Adipocyte (in vitro differentiated cells): ENCODE measurements at regions not wholly inside any gene's neighbourhood (a gene's known extent, or its start where the extent isn't known, plus 50 kb on each side); places are given as distances from the start of the nearest gene placed in this dataset.

Experiments used
- DNase-seq: peaks from one replicate; pipeline ENCODE4 v3.0.0-alpha.2; 2015; ENCODE audit warnings: low read depth
- H3K27me3 ChIP-seq: replicated peaks from 2 replicates; pipeline ENCODE4 v1.7.0; 2013; ENCODE audit warnings: mild to moderate bottlenecking, low read length, moderate library complexity; ENCODE audit not compliant: control insufficient read depth, insufficient read depth
- H3K36me3 ChIP-seq: 2 replicates; pipeline ENCODE4 v1.7.0; 2013; ENCODE audit warnings: low read length, mild to moderate bottlenecking, moderate library complexity; ENCODE audit not compliant: control insufficient read depth, insufficient read depth, severe bottlenecking
- H3K4me1 ChIP-seq: 2 replicates; pipeline ENCODE4 v1.7.0; 2013; ENCODE audit warnings: mild to moderate bottlenecking, low read length, moderate library complexity; ENCODE audit not compliant: control insufficient read depth, insufficient read depth
- H3K4me3 ChIP-seq: 2 replicates; pipeline ENCODE4 v1.7.0; 2013; ENCODE audit warnings: mild to moderate bottlenecking, low read length, moderate library complexity
- H3K9ac ChIP-seq: 2 replicates; pipeline ENCODE4 v1.7.0; 2013; ENCODE audit warnings: mild to moderate bottlenecking, low read length, moderate library complexity
- H3K9me3 ChIP-seq: 2 replicates; pipeline ENCODE4 v1.7.0; 2013; ENCODE audit warnings: mild to moderate bottlenecking, low read length, moderate library complexity; ENCODE audit not compliant: control insufficient read depth

GRCh38 chr2:12931186-12931844 lies 214.6 kb downstream of the TRIB2 start:
- no peaks in the 10 kb centered on the region for H3K9me3 ChIP-seq
- DNase-seq: peak; percentile 82
- H3K4me1 ChIP-seq: peaks cover 11% of the 10 kb centered on the region
- no peak overlapping the region for H3K9ac ChIP-seq
- no peaks in the 10 kb centered on the region for H3K36me3 ChIP-seq
- no peak overlapping the region for H3K4me3 ChIP-seq
- H3K27me3 ChIP-seq: no peaks in the 10 kb centered on the region

GRCh38 chr2:12932192-12932591 lies 215.5 kb downstream of the TRIB2 start:
- no peaks in the 10 kb centered on the region for H3K36me3 ChIP-seq
- no peak overlapping the region for H3K9ac ChIP-seq
- H3K4me3 ChIP-seq: no peak overlapping the region
- peaks cover 11% of the 10 kb centered on the region for H3K4me1 ChIP-seq
- no peaks in the 10 kb centered on the region for H3K9me3 ChIP-seq
- DNase-seq: no peak
- H3K27me3 ChIP-seq: no peaks in the 10 kb centered on the region

- Histone ChIP-seq H3K4me3 (no peak overlapping the region), H3K9me3 (no peaks in the 10 kb centered on the region), H3K4me1 (no peaks in the 10 kb centered on the region), H3K36me3 (no peaks in the 10 kb centered on the region), H3K9ac (no peak overlapping the region), H3K27me3 (no peaks in the 10 kb centered on the region)
- DNase-seq: no peak
These were observed 217.5 kb downstream of the TRIB2 start for GRCh38 chr2:12934146-12934756.

GRCh38 chr2:12935222-12935621 lies 218.5 kb downstream of the TRIB2 start:
- Histone ChIP-seq H3K9ac (no peak overlapping the region), H3K27me3 (no peaks in the 10 kb centered on the region), H3K36me3 (no peaks in the 10 kb centered on the region), H3K4me3 (no peak overlapping the region), H3K4me1 (no peaks in the 10 kb centered on the region), H3K9me3 (no peaks in the 10 kb centered on the region)
- no peak for DNase-seq

GRCh38 chr2:12935796-12936195 lies 219.1 kb downstream of the TRIB2 start:
- Histone ChIP-seq H3K4me3 (no peak overlapping the region), H3K9me3 (no peaks in the 10 kb centered on the region), H3K36me3 (no peaks in the 10 kb centered on the region), H3K4me1 (no peaks in the 10 kb centered on the region), H3K27me3 (no peaks in the 10 kb centered on the region), H3K9ac (no peak overlapping the region)
- no peak for DNase-seq

GRCh38 chr2:12941203-12941602 lies 224.5 kb downstream of the TRIB2 start:
- no peak for DNase-seq
- no peak overlapping the region for H3K9ac ChIP-seq

GRCh38 chr2:12948231-12948960 lies 231.7 kb downstream of the TRIB2 start:
- H3K4me3 ChIP-seq: no peak overlapping the region
- peak; percentile 30 for DNase-seq
- no peaks in the 10 kb centered on the region for H3K27me3 ChIP-seq
- no peaks in the 10 kb centered on the region for H3K9me3 ChIP-seq
- H3K4me1 ChIP-seq: no peaks in the 10 kb centered on the region
- no peaks in the 10 kb centered on the region for H3K36me3 ChIP-seq
- no peak overlapping the region for H3K9ac ChIP-seq

More at GRCh38 chr2:12941203-12941602, 224.5 kb downstream of the TRIB2 start:
- H3K4me3 ChIP-seq: no peak overlapping the region
- H3K9me3 ChIP-seq: no peaks in the 10 kb centered on the region
- H3K4me1 ChIP-seq: no peaks in the 10 kb centered on the region
- no peaks in the 10 kb centered on the region for H3K36me3 ChIP-seq
- H3K27me3 ChIP-seq: no peaks in the 10 kb centered on the region

GRCh38 chr2:12948961-12949353 lies 232.2 kb downstream of the TRIB2 start:
- H3K36me3 ChIP-seq: no peaks in the 10 kb centered on the region
- H3K4me3 ChIP-seq: no peak overlapping the region
- H3K9me3 ChIP-seq: no peaks in the 10 kb centered on the region
- no peak for DNase-seq
- H3K4me1 ChIP-seq: no peaks in the 10 kb centered on the region
- no peaks in the 10 kb centered on the region for H3K27me3 ChIP-seq
- H3K9ac ChIP-seq: no peak overlapping the region

- no peak for DNase-seq
- Histone ChIP-seq H3K27me3 (no peaks in the 10 kb centered on the region), H3K9ac (no peak overlapping the region), H3K36me3 (no peaks in the 10 kb centered on the region), H3K4me1 (no peaks in the 10 kb centered on the region), H3K9me3 (no peaks in the 10 kb centered on the region), H3K4me3 (no peak overlapping the region)
These were observed 232.7 kb downstream of the TRIB2 start for GRCh38 chr2:12949406-12949805.

GRCh38 chr2:12950174-12950573 lies 233.4 kb downstream of the TRIB2 start:
- H3K4me1 ChIP-seq: no peaks in the 10 kb centered on the region
- H3K36me3 ChIP-seq: no peaks in the 10 kb centered on the region
- H3K4me3 ChIP-seq: no peak overlapping the region
- H3K9me3 ChIP-seq: no peaks in the 10 kb centered on the region
- no peak for DNase-seq
- no peak overlapping the region for H3K9ac ChIP-seq
- no peaks in the 10 kb centered on the region for H3K27me3 ChIP-seq

GRCh38 chr2:12950957-12951656 lies 234.4 kb downstream of the TRIB2 start:
- H3K9me3 ChIP-seq: no peaks in the 10 kb centered on the region
- H3K4me1 ChIP-seq: no peaks in the 10 kb centered on the region
- no peak overlapping the region for H3K9ac ChIP-seq
- DNase-seq: peak; percentile 78
- H3K36me3 ChIP-seq: no peaks in the 10 kb centered on the region
- H3K27me3 ChIP-seq: no peaks in the 10 kb centered on the region
- peak overlapping the region; percentile 26 for H3K4me3 ChIP-seq
